Trophoblast cell (in vitro differentiated cells and primary cell): ENCODE measurements at regions not wholly inside any gene's neighbourhood (a gene's known extent, or its start where the extent isn't known, plus 50 kb on each side); places are given as distances from the start of the nearest gene placed in this dataset.
"Not testable (repeated sequence)": the region's sequence is repeated elsewhere in the genome, so short reads cannot be mapped to it uniquely, and the experiment has no call there.

ENCODE experiments used
- DNase-seq, 2 donors: peaks; one replicate each; pipeline ENCODE4 v3.0.0-alpha.2; 2016
- H2AFZ ChIP-seq: 2 replicates; pipeline ENCODE4 v1.6.1; 2013; ENCODE audit warnings: low read length, moderate library complexity, mild to moderate bottlenecking; ENCODE audit not compliant: insufficient read depth, poor library complexity
- H2AK5ac ChIP-seq: 2 replicates; pipeline ENCODE4 v1.6.1; 2013; ENCODE audit warnings: mild to moderate bottlenecking, low read length
- H2BK120ac ChIP-seq: 2 replicates; pipeline ENCODE4 v1.6.1; 2013; ENCODE audit warnings: low read length, mild to moderate bottlenecking, moderate library complexity; ENCODE audit not compliant: insufficient read depth, poor library complexity
- H2BK12ac ChIP-seq: 2 replicates; pipeline ENCODE4 v1.6.1; 2013; ENCODE audit warnings: mild to moderate bottlenecking, low read length, moderate library complexity
- H2BK5ac ChIP-seq: 2 replicates; pipeline ENCODE4 v1.6.1; 2013; ENCODE audit warnings: low read length, low read depth, moderate library complexity, mild to moderate bottlenecking; ENCODE audit not compliant: poor library complexity
- H3K14ac ChIP-seq: 2 replicates; pipeline ENCODE4 v1.6.1; 2013; ENCODE audit warnings: mild to moderate bottlenecking, low read length
- H3K18ac ChIP-seq: 2 replicates; pipeline ENCODE4 v1.6.1; 2013; ENCODE audit warnings: mild to moderate bottlenecking, low read length
- H3K23ac ChIP-seq: 2 replicates; pipeline ENCODE4 v1.6.1; 2013; ENCODE audit warnings: low read length
- H3K27ac ChIP-seq: 2 replicates; pipeline ENCODE4 v1.5.1; 2013; ENCODE audit warnings: low read depth, mild to moderate bottlenecking, inconsistent platforms, low read length, moderate library complexity
- H3K27me3 ChIP-seq: 2 replicates; pipeline ENCODE4 v1.6.1; 2013; ENCODE audit warnings: inconsistent platforms, mild to moderate bottlenecking, low read length, moderate library complexity; ENCODE audit not compliant: insufficient read depth
- H3K36me3 ChIP-seq, 2 experiments: 1 replicate in 1 of 2; 2 replicates in 1 of 2; pipeline ENCODE4 v1.6.1; 2013; ENCODE audit warnings: low read length in 2 of 2, mild to moderate bottlenecking in 2 of 2, moderate library complexity in 1 of 2; ENCODE audit not compliant: insufficient read depth in 2 of 2, control insufficient read depth in 1 of 2
- H3K4ac ChIP-seq: 2 replicates; pipeline ENCODE4 v1.6.1; 2013; ENCODE audit warnings: low read depth, mild to moderate bottlenecking, low read length, moderate library complexity
- H3K4me1 ChIP-seq, 2 experiments: 1 replicate in 1 of 2; 2 replicates in 1 of 2; pipeline ENCODE4 v1.6.1; 2013; ENCODE audit warnings: low read length in 2 of 2, mild to moderate bottlenecking in 2 of 2, moderate library complexity in 1 of 2; ENCODE audit not compliant: insufficient read depth in 2 of 2, control insufficient read depth in 1 of 2
- H3K4me2 ChIP-seq: 2 replicates; pipeline ENCODE4 v1.6.1; 2013; ENCODE audit warnings: inconsistent platforms, mild to moderate bottlenecking, low read length, moderate library complexity
- H3K4me3 ChIP-seq: 2 replicates; pipeline ENCODE4 v1.5.1; 2013; ENCODE audit warnings: mild to moderate bottlenecking, low read depth, low read length, inconsistent platforms
- H3K79me1 ChIP-seq: one replicate; pipeline ENCODE4 v1.6.1; 2013; ENCODE audit warnings: low read length
- H3K79me2 ChIP-seq: 2 replicates; pipeline ENCODE4 v1.6.1; 2013; ENCODE audit warnings: low read length, mild to moderate bottlenecking; ENCODE audit not compliant: control insufficient read depth, insufficient read depth, poor library complexity
- H3K9ac ChIP-seq: 2 replicates; pipeline ENCODE4 v1.6.1; 2013; ENCODE audit warnings: mild to moderate bottlenecking, low read length
- H3K9me3 ChIP-seq: 2 replicates; pipeline ENCODE4 v1.6.1; 2013; ENCODE audit warnings: low read depth, mild to moderate bottlenecking, control low read depth, inconsistent platforms, low read length; ENCODE audit not compliant: insufficient read depth
- H4K12ac ChIP-seq: 2 replicates; pipeline ENCODE4 v1.6.1; 2013; ENCODE audit warnings: low read depth, mild to moderate bottlenecking, low read length, moderate library complexity
- H4K8ac ChIP-seq: 2 replicates; pipeline ENCODE4 v1.6.1; 2013; ENCODE audit warnings: low read depth, mild to moderate bottlenecking, low read length, moderate library complexity
- H4K91ac ChIP-seq: one replicate; pipeline ENCODE4 v1.6.1; 2013; ENCODE audit warnings: low read depth, mild to moderate bottlenecking, low read length, moderate library complexity
- WGBS: extraction: QIAGEN DNeasy Blood & Tissue Kit; methylation state at CpG from one replicate; pipeline ENCODE4 v1.1.7; 2013; ENCODE audit warnings: missing lambda C conversion rate; ENCODE audit not compliant: insufficient read length, insufficient coverage; ENCODE audit errors: extremely low coverage; 5-methylcytosine and 5-hydroxymethylcytosine counted together

- not testable (repeated sequence) for H3K9me3 ChIP-seq, H3K9ac ChIP-seq, H3K27ac ChIP-seq, H3K4ac ChIP-seq, H3K4me3 ChIP-seq, H3K79me1 ChIP-seq, H2BK12ac ChIP-seq, H3K23ac ChIP-seq, DNase-seq, H3K27me3 ChIP-seq, H2BK5ac ChIP-seq, H4K91ac ChIP-seq, H4K12ac ChIP-seq, H3K4me1 ChIP-seq, H3K36me3 ChIP-seq, H3K18ac ChIP-seq, H2AFZ ChIP-seq, H3K14ac ChIP-seq, H2BK120ac ChIP-seq, H4K8ac ChIP-seq, H3K4me2 ChIP-seq, H2AK5ac ChIP-seq, H3K79me2 ChIP-seq
- no CpG with 5 or more reads among the region's 6 CpGs for WGBS
Observed at GRCh38 chr17:20867436-20867937, 175.3 kb downstream of the USP22 start.

- H2BK5ac ChIP-seq, H2BK120ac ChIP-seq, H3K9ac ChIP-seq, H3K23ac ChIP-seq, H3K4me1 ChIP-seq, H3K14ac ChIP-seq, H3K79me1 ChIP-seq, H3K27me3 ChIP-seq, H3K27ac ChIP-seq, H3K4ac ChIP-seq, H2AFZ ChIP-seq, H4K8ac ChIP-seq, H2BK12ac ChIP-seq, H4K91ac ChIP-seq, H2AK5ac ChIP-seq, H3K9me3 ChIP-seq, H4K12ac ChIP-seq, H3K18ac ChIP-seq, H3K79me2 ChIP-seq, H3K36me3 ChIP-seq: not testable (repeated sequence)
- DNase-seq: peak; percentile 25 to 43
- H3K4me3 ChIP-seq: peak overlapping the region; percentile 68
- peak overlapping the region; percentile 83 for H3K4me2 ChIP-seq
- WGBS: no CpG with 5 or more reads among the region's 25 CpGs
Observed at GRCh38 chr17:20867938-20868661, 174.7 kb downstream of the USP22 start.

- H2BK12ac ChIP-seq, H2AK5ac ChIP-seq, H3K4ac ChIP-seq, H2BK120ac ChIP-seq, H3K36me3 ChIP-seq, H3K4me1 ChIP-seq, H3K18ac ChIP-seq, H2AFZ ChIP-seq, H4K12ac ChIP-seq, DNase-seq, H2BK5ac ChIP-seq, H3K9me3 ChIP-seq, H3K27ac ChIP-seq, H3K79me1 ChIP-seq, H3K23ac ChIP-seq, H4K8ac ChIP-seq, H4K91ac ChIP-seq, H3K27me3 ChIP-seq, H3K79me2 ChIP-seq, H3K9ac ChIP-seq, H3K14ac ChIP-seq: not testable (repeated sequence)
- Histone ChIP-seq H3K4me2 (peak overlapping the region; percentile 83), H3K4me3 (peak overlapping the region; percentile 68)
- WGBS: 100% methylated on average over 1 of the region's 8 CpGs
Observed at GRCh38 chr17:20868662-20869007, 174.2 kb downstream of the USP22 start.

- not testable (repeated sequence) for H2BK12ac ChIP-seq, H3K4me1 ChIP-seq, H2BK120ac ChIP-seq, H3K79me2 ChIP-seq, H2AFZ ChIP-seq, H3K4ac ChIP-seq, DNase-seq, H4K12ac ChIP-seq, H3K4me2 ChIP-seq, H3K27ac ChIP-seq, H3K18ac ChIP-seq, H3K14ac ChIP-seq, H2BK5ac ChIP-seq, H3K23ac ChIP-seq, H3K79me1 ChIP-seq, H4K91ac ChIP-seq, H4K8ac ChIP-seq, H3K4me3 ChIP-seq, H3K27me3 ChIP-seq, H3K36me3 ChIP-seq, H3K9ac ChIP-seq, H2AK5ac ChIP-seq, H3K9me3 ChIP-seq
- WGBS: no CpG with 5 or more reads among the region's 4 CpGs
Observed at GRCh38 chr17:20873173-20873572, 169.6 kb downstream of the USP22 start.
